ENCODE measurements at regions not wholly inside any gene's neighbourhood (a gene's known extent, or its start where the extent isn't known, plus 50 kb on each side); places are given as distances from the start of the nearest gene placed in this dataset.

DNA sequence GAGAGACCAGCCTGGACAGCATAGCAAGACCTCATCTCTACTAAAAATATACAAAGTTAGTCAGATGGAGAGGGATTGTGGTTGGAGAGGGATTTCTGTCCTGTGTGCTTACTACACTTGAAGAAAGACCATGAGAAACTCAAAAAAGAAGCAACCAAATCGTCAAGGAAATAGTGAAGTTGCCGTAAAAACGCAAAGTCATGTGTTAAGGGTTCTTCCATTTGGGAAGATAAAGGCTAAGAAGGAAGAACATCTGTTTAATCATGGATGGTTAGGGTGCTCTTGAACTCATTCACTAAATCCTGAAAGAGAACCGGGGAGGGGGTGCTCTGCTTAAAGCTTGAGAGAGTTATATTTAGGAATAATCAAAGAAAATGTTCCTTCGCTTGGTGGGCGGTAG, 59.8 kb upstream of the KDM7A start:
- CTCF ChIA-PET: no interaction called here
- no peaks in the 10 kb centered on the region for H3K36me3 ChIP-seq (ENCODE audit: control insufficient read depth, insufficient read depth, low read length)
- no peak overlapping the region for H3K4me3 ChIP-seq (ENCODE audit: low read depth, low read length)
- no peaks in the 10 kb centered on the region for H3K27me3 ChIP-seq (replicated peaks; ENCODE audit: control insufficient read depth, insufficient read depth, low read length)
- Mint-ChIP-seq H3K27ac (ENCODE audit: unreplicated experiment) (no peak overlapping the region), H3K4me3 (ENCODE audit: unreplicated experiment) (no peak overlapping the region), H3K4me1 (ENCODE audit: low read depth, unreplicated experiment) (peaks cover 3% of the 10 kb centered on the region), H3K9me3 (ENCODE audit: unreplicated experiment) (no peaks in the 10 kb centered on the region), H3K27me3 (ENCODE audit: insufficient read depth, unreplicated experiment) (peaks cover 3% of the 10 kb centered on the region), H3K36me3 (ENCODE audit: insufficient read depth, unreplicated experiment) (no peaks in the 10 kb centered on the region)
- peaks cover under 1% of the 10 kb centered on the region for H3K4me1 ChIP-seq
- no peaks in the 10 kb centered on the region for H3K9me3 ChIP-seq
- intact Hi-C loops (cut with micrococcal nuclease; ENCODE audit: unreplicated experiment): no loop called here
- POLR2A ChIA-PET: no interaction called here
- no TSS peak for BruUV-seq (replicated peaks)
- TF ChIP-seq CTCF (IDR thresholded peaks at IDR 0.05; ENCODE audit: insufficient read depth in 1 of 2, low read depth in 1 of 2, low read length in 1 of 2, severe bottlenecking in 1 of 2, unreplicated experiment in 1 of 2): no peak
- DNase-seq: no peak

GRCh38 chr7:140235114-140235513, 58.3 kb upstream of the KDM7A start:
- intact Hi-C loops (cut with micrococcal nuclease; ENCODE audit: unreplicated experiment): no loop called here
- no peaks in the 10 kb centered on the region for H3K9me3 ChIP-seq
- no peaks in the 10 kb centered on the region for H3K9me3 Mint-ChIP-seq (ENCODE audit: unreplicated experiment)
- no peak for DNase-seq
- H3K4me3 Mint-ChIP-seq (ENCODE audit: unreplicated experiment): no peak overlapping the region
- peaks cover 3% of the 10 kb centered on the region for H3K27me3 Mint-ChIP-seq (ENCODE audit: insufficient read depth, unreplicated experiment)
- H3K4me1 ChIP-seq: no peaks in the 10 kb centered on the region
- no peak overlapping the region for H3K27ac Mint-ChIP-seq (ENCODE audit: unreplicated experiment)
- no peak for TF ChIP-seq CTCF (IDR thresholded peaks at IDR 0.05; ENCODE audit: insufficient read depth in 1 of 2, low read depth in 1 of 2, low read length in 1 of 2, severe bottlenecking in 1 of 2, unreplicated experiment in 1 of 2)
- ChIA-PET CTCF (no interaction called here), POLR2A (no interaction called here)
- H3K36me3 ChIP-seq (ENCODE audit: control insufficient read depth, insufficient read depth, low read length): no peaks in the 10 kb centered on the region
- no peaks in the 10 kb centered on the region for H3K27me3 ChIP-seq (replicated peaks; ENCODE audit: control insufficient read depth, insufficient read depth, low read length)
- H3K36me3 Mint-ChIP-seq (ENCODE audit: insufficient read depth, unreplicated experiment): peaks cover 9% of the 10 kb centered on the region
- no TSS peak for BruUV-seq (replicated peaks)
- no peak overlapping the region for H3K4me3 ChIP-seq (ENCODE audit: low read depth, low read length)
- peaks cover 12% of the 10 kb centered on the region for H3K4me1 Mint-ChIP-seq (ENCODE audit: low read depth, unreplicated experiment)

- intact Hi-C loops (cut with micrococcal nuclease; ENCODE audit: unreplicated experiment): loop anchor here (5.0 kb wide), 1 partner anchor 56 kb away; the partner anchor contains the start of gene KDM7A
- peaks cover 9% of the 10 kb centered on the region for H3K36me3 Mint-ChIP-seq (ENCODE audit: insufficient read depth, unreplicated experiment)
- no peak overlapping the region for H3K27ac Mint-ChIP-seq (ENCODE audit: unreplicated experiment)
- no peak for DNase-seq
- ChIA-PET POLR2A (no interaction called here), CTCF (interaction anchor here (1.5 kb wide), 1 partner anchor 64 kb away, joined by 3 read pairs; no protein-coding TSS in a partner anchor)
- Histone ChIP-seq H3K4me1 (no peaks in the 10 kb centered on the region), H3K36me3 (ENCODE audit: control insufficient read depth, insufficient read depth, low read length) (no peaks in the 10 kb centered on the region), H3K9me3 (no peaks in the 10 kb centered on the region), H3K27me3 (replicated peaks; ENCODE audit: control insufficient read depth, insufficient read depth, low read length) (no peaks in the 10 kb centered on the region), H3K4me3 (ENCODE audit: low read depth, low read length) (no peak overlapping the region)
- H3K27me3 Mint-ChIP-seq (ENCODE audit: insufficient read depth, unreplicated experiment): peaks cover 7% of the 10 kb centered on the region
- TF ChIP-seq CTCF (IDR thresholded peaks at IDR 0.05; ENCODE audit: insufficient read depth in 1 of 2, low read depth in 1 of 2, low read length in 1 of 2, severe bottlenecking in 1 of 2, unreplicated experiment in 1 of 2): no peak
- H3K9me3 Mint-ChIP-seq (ENCODE audit: unreplicated experiment): no peaks in the 10 kb centered on the region
- peaks cover 19% of the 10 kb centered on the region for H3K4me1 Mint-ChIP-seq (ENCODE audit: low read depth, unreplicated experiment)
- H3K4me3 Mint-ChIP-seq (ENCODE audit: unreplicated experiment): no peak overlapping the region
- BruUV-seq (replicated peaks): no TSS peak
These were observed 56.5 kb upstream of the KDM7A start for GRCh38 chr7:140232957-140233917.

Data from Caco-2 (cell line).